ENCODE measurements at regions not wholly inside any gene's neighbourhood (a gene's known extent, or its start where the extent isn't known, plus 50 kb on each side); places are given as distances from the start of the nearest gene placed in this dataset.

DNA sequence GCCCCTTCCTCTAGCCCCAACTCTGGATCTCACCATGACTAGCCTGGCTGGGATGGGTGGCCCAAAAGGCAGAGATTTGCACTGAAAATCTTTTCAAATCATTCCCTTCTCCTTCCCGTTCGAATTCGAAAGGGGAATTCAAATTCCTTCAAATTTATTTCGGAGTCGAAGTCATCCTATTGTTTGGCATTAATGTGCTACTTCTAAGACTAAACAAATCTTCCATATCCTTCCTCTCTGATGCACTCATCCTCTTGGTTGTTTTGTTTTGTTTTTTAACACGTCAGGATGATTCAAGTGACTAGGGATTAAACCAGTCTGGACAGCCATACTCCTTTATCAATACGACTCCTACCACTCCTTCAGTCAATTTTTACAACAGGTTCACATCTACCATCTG, 95.5 kb upstream of the SGIP1 start:
- no peak for TF ChIP-seq CTCF (IDR thresholded peaks at IDR 0.05; ENCODE audit: insufficient read depth, low read depth, low read length)
- no peak for TF ChIP-seq EZH2 (IDR thresholded peaks at IDR 0.05; ENCODE audit: insufficient read depth, low read length)

Data from astrocyte (in vitro differentiated cells and primary cell).